DOHH2 (cell line): ENCODE measurements at regions not wholly inside any gene's neighbourhood (a gene's known extent, or its start where the extent isn't known, plus 50 kb on each side); places are given as distances from the start of the nearest gene placed in this dataset.

Experiments used
- EZH2phosphoT487 ChIP-seq: fragments of 200-600 bp; sonication (generic); IDR thresholded peaks from 2 replicates; pipeline ENCODE4 v1.6.1; 2017; ENCODE audit warnings: borderline replicate concordance, mild to moderate bottlenecking, antibody characterized with exemption, low read length, moderate library complexity, mixed read lengths
- TF ChIP-seq, protein P1 (sequence below): fragments of 200-600 bp; sonication (generic); IDR thresholded peaks from one replicate; pipeline ENCODE4 v1.5.1; 2014; ENCODE audit warnings: antibody characterized with exemption, mild to moderate bottlenecking, low read depth, low read length; ENCODE audit not compliant: poor library complexity, severe bottlenecking

DNA sequence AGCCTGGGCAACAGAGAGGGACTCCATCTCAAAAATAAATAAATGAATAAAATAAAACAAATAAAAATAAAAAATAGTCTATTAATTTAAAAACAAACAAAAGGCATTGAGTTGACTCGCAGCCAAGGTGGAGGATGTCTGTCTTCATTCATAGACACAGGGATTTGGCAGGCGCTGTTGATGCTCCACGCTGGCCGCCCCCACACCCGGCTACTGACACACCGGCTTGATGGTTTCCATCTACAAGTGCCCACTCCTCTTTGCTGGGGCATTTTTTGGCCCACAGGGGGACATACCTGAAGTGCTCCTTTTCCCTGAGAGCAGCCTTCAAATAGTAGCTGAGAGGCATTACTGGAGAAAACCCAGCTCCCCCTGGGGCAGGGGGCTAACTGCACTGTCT lies 178.3 kb upstream of the RALGAPA2 start:
- TF ChIP-seq, protein P1, sequence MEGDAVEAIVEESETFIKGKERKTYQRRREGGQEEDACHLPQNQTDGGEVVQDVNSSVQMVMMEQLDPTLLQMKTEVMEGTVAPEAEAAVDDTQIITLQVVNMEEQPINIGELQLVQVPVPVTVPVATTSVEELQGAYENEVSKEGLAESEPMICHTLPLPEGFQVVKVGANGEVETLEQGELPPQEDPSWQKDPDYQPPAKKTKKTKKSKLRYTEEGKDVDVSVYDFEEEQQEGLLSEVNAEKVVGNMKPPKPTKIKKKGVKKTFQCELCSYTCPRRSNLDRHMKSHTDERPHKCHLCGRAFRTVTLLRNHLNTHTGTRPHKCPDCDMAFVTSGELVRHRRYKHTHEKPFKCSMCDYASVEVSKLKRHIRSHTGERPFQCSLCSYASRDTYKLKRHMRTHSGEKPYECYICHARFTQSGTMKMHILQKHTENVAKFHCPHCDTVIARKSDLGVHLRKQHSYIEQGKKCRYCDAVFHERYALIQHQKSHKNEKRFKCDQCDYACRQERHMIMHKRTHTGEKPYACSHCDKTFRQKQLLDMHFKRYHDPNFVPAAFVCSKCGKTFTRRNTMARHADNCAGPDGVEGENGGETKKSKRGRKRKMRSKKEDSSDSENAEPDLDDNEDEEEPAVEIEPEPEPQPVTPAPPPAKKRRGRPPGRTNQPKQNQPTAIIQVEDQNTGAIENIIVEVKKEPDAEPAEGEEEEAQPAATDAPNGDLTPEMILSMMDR, result no peak
- TF ChIP-seq EZH2phosphoT487, result no peak
